Limb (tissue), 2 donors: ENCODE measurements at regions not wholly inside any gene's neighbourhood (a gene's known extent, or its start where the extent isn't known, plus 50 kb on each side); places are given as distances from the start of the nearest gene placed in this dataset.
A peak's percentile ranks its signal among the peaks of the same experiment; 100 is the strongest.

Experiments
- DNase-seq, 2 donors: peaks; one replicate each; pipeline ENCODE4 v3.0.0-alpha.2; 2016; ENCODE audit errors: extremely low spot score in 2 of 2

DNA sequence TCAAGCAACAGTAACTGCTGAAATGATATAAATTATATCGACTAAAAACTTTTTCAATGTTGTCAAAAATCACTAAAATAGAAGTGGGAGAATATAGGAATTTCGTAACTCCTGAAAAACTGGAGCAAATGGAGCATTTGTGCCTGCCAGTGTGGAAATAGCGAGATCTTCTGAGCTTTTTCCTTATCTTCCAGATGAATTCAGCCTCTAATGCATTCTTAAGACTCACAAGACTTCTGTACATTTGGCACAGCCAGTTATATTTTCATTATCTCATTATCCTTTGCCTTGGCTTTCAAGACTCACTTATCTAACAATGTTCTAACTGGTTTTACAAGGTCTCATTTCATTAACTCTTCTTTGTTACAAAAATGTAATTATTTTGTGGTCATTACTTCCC, 252.4 kb downstream of the GXYLT1 start:
- DNase-seq: no peak

DNA sequence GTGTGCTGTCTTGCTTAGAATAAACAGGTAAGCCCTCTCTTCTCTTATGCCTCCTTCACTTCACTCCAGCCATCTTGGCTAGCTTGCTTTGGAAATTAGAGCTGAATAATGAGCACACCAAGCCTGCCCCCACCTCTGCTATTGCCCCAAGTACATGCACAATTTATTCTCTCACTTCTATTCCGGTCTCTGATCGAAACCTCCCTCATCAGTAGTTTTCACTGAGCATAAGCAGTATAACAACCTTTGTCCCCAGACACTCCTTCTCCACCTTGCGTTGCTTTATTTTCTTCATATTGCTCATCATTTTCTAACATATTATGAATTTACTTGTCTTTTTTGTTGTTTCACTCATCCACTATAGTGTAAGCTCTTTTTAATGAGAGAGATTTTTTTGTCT, 253.4 kb downstream of the GXYLT1 start:
- DNase-seq: no peak

DNA sequence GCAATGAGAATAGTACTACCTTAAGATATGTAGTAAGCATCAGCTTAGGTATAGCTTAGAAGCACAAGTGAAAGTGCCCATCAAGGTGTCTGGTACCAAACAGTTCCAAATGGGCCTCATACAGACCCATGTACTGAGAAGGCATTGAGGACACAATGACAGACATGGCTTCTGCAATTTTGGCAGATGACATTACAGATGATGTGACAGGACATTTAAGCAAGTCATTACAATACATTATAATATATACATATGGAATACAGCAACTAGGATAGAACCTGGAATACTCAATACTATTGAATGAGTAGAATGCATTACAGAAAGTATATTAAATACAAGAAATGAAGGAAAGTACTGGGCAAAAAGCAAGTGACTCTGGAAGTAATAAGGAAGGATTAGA, 256.4 kb downstream of the GXYLT1 start:
- DNase-seq: no peak

DNA sequence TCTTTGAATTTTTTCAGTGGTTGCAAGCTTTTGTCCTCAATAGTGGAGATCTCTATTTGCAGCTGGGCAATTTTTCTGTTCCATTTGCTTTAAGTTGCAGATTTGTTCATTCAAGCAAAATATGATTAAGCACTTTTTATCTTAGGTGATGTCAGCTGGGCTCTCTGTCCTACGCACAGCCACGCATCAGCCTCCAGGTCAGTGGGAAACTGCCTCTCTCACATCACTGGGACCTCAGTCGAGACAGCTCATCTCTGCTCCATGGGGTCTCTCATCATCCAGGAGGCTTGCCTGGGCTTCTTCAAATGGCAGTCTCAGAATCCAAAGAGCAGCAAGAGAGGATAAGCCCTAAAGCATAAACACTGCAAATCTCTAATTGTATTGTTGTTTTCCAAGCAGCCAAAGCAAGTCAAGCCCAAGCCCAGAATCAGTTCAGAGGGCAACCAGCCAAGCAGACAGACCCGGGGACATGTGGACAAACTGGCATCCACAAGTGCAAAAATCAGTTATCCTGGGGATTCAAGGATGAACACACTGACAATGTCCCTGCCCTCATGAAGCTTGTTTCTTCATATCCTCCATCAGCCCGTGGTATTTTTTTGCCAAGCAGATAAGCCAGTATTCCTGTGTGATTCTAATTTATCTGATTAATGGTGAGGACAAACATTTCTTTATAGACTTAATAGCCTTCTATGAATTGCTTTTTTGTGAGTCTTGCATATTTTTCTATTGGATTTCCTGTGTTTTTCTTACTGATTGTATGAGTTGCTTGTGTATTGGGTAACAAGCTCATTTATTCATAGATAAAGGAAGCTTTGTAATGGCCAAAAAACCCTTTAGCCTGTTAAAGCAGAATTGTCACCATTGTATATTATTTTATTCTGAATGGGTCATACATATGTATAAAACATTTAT, 262.5 kb downstream of the GXYLT1 start:
- no peak for DNase-seq

DNA sequence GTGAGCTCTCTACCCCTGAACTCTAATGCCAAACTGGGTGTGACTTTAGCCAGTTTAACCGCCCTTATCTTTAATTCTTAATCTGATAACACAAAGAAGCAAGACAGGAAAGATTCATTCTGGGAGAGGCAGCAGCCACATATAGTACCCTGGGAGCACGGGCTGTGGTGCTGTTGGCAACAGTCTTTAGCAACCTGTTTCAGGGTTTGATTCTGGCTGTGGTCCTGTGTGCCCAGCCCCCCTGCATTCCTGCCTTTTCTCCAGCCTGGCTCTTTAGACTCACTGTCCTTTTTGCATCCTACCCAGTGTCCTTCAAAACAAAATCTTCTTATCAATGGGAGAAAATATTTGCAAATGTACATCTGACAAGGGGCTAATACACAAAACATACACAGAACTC, 275.2 kb downstream of the GXYLT1 start:
- DNase-seq: no peak

DNA sequence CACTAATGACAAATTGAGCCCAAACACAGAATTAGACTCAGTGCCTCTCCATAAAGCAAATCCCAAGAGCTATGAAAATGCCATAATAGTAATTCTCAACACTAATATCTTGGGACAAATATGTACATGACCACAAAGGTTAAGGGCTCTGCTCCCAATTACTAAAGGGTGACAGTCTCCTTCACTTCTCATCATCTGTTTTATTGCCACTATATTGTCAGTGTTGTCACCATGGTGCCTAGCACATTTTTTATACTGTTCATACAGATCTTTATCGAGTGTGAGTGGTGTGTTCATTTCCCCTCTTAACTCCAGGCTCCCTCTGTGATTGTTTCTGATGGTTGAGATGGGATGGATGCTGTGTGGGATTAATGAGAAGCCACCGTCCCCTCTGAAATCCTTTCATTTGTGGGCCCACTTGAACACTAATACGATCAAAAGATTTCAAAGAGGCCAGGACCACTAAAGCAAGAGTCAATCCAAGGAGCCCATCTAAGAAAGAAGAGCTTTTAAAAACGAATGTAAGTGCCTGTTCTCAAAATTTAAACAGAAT, 277.7 kb downstream of the GXYLT1 start:
- no peak for DNase-seq

DNA sequence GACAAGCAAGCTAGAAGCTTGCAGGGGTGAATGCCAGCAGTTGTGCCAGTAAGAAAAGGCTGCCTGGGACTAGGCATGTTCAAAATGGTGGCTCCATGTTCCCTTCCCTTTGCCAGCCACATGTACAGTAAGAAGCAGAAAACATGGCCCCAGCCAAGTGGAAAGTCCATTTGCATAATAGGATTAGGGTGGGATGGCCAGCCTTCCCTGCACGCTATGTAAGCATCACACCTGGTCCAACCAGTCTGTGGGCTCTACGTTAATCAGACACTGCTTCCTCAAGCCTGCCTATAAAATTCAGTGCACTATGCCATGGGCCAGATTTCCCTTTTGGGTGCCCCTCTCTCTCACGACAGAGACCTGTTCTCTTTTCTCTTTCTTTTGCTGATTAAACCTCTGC, 288.4 kb downstream of the GXYLT1 start:
- DNase-seq: no peak

DNA sequence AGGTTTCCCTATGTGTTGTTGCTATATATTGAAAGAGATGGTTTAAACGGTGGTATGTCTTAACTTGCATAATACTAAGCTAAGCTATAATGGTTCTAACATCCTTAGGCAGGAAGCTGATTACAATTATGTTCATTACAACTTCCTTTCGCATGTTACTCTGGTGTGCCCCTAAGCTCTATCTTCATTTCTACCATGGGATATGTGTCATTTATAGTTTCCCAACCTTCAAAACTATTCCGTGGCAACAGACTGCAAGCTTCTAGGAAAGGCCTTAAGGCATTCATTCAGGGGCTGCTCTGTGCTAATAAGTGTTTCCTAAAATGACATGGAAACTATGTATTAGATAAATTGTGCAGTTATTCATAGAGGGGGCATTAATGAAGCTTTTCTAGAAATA, 294.6 kb downstream of the GXYLT1 start:
- DNase-seq: no peak

DNA sequence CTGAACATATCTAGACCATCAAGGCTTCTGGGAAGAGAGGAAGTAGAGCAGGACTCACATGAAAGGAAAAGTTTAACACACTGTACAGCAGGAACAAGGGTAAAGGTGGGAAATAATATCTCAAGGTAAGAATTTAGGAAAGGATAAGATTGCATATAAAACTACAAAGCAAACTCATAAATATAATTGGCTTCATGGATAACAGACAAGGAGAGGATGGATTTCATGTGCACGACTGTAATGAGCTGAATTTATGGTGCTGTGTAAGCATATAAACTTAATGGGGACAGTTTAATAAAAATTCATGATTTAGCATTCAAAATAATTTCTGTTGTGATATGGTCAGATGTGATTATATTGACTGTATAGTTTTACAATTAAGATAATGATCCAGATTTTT, 298.0 kb downstream of the GXYLT1 start:
- DNase-seq: no peak

DNA sequence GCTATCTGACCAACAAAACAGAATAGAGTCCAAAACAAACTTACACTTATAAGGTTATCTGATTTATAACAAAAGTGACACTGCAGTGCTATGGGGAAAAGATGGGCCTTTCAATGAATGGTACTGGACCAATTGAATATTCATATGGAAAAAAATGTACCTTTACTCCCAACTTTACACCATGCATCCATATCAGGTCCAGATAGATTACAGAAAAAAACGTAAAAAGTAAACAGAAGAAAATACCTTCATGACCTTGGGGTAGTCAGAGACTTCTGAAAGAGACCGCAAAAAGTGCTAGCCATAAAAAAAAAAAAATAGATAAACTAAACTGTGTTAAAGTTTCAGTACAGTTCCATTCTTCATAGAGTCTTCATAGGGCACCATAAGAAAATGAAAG, 308.3 kb downstream of the GXYLT1 start:
- no peak for DNase-seq

DNA sequence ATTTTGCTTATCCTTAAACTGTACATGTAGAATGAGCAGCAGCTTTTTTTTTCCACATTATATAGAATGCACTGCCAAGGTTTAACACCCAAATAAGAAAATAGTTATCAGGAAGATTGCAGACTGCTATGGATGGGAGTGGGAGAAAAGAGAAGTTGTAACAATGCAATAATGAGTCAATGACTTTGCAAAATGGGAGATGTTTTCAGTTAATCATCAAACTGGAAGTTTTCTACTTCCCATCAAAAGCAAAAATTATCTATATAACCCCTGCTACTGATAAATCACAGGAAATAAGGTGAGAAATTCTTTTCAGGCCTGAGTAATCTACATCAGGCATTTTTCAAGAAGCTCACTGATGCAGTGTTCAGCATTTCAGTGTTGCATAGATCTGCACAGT, 309.1 kb downstream of the GXYLT1 start:
- DNase-seq: no peak

DNA sequence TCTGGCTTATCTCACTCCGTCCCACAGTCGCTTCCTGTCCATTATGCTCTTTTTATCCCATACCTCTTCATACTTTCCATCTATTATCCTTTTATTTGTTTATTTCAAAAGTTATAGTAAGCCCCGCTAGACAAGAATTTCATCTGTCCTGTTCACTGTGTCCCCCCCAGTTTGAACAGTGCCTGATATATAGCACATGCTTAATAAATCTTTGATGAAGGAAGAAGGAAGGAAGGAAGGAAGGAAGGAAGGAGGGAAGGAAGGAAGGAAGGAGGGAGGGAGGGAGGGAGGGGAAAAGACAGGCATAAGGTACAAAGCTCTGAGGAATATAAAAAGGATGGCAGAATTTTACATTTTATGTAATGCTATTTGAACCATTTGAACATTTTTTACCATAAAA, 324.7 kb downstream of the GXYLT1 start:
- no peak for DNase-seq

DNA sequence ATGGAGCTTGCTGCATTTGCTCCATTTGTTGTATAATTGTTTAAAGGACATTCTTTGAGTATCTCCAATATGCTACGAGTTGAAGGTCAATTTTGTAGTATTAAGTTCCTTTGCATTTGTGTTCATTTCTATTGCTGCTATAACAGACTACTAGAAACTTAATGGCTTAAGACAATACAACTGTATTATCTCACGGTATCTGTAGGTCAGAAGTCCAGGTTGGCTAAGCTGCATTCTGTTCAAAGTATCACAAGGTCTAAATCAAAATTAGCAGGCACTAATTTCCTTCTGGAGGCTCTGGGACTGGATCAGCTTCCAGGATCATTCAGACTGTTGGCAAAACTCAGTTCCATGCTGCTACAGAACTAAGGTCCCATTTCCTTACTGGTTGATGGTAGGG, 340.6 kb downstream of the GXYLT1 start:
- DNase-seq: no peak

DNA sequence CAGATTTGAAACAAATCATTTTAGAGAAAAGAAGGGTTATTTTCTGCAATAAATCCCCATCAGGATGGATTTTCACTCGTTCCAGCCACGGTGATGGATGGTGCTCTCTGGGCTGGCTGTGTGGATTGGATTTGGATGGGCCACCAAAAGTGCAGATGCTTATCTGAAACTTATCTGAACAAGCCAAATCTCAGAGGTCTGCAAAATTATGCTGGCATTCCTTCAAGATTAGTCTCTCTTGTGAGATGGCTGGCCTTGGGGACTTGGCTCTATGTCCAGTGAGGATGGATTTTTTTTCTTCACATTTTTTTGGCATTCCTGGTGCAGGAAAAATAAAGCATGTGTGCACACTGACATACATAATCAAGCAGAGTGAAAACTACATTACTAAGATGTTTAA, 341.9 kb downstream of the GXYLT1 start:
- no peak for DNase-seq

DNA sequence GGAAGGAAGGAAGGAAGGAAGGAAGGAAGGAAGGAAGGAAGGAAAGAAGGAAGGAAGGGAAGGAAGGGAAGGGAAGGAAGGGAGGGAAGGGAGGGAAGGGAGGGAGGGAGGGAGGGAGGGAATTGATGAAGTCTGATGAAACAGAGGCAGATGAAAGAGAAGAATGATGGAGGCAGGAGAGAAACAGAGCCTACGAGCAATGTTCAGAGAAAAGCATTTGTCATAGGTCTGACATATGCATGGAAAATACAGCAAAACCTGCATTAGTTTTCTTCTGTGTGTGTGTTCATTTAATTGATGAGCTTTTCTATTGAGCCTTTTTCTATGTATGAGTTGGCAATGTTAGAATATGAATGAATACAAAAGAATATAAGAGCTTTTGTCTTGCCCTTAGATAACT, 343.4 kb downstream of the GXYLT1 start:
- DNase-seq: no peak

DNA sequence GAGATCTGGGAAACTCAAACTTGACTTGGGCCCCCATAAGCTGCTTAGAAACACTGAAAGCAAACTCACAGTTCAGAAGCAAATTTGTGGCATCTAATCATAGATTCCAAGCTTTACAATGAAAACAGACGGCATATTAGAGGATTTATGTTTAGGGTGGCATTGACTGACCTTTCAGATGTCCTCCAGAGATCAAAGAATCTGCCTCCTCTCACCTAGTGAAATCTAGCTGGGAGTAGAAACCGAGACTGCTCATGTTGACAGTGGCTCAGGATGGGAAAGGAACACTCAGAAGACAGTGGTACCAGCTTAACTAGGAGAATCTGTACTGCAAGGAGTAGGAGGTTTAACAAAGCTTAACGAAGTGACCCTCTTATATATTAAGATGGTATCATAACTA, 345.0 kb downstream of the GXYLT1 start:
- DNase-seq: no peak

DNA sequence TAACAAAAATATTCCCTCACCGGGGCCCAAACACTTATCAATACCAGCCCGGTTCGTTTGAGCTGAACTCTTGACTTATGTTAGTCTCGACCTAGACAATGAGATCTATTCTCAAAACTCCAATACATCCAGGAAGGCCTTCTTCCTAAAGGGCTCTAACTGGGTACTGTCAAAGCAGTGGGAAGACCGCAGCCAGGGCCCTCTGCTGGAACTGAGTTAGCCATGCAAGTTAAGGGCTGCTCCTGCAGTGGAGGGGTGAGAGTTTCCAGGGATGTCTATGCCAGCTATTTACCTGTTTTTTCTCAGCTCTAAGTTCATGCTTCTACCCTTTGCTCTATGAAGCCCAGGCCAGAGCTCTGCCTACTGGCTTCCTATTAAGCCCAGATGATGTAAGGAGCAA, 348.8 kb downstream of the GXYLT1 start:
- DNase-seq: no peak

DNA sequence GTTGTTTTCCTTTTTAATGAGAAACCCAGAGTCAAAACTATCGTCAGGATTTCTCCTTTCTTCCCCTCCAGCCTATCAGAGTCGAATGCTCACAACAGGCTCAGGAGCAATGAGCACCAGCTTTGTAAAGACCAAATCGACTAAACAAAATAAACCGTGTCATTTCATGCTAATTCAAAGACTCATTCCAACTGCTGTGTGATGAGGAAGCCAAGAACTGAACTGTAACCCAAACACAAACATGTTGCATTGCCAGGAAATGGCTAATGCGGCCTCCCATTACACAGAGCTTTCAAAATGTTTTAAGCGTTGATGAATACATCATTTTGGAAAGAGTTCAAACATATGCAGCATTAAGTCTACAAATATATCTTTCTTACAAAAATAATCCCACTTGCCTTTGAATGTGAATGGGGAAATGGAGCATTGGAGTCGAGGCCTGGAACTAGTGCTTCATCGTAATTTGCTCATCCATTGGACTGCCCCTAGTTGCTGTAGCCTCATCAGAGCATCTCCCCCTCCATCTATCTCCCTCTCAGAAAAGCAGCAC, 349.5 kb downstream of the GXYLT1 start:
- DNase-seq: peak in 1 of 2 donors; percentile 24

DNA sequence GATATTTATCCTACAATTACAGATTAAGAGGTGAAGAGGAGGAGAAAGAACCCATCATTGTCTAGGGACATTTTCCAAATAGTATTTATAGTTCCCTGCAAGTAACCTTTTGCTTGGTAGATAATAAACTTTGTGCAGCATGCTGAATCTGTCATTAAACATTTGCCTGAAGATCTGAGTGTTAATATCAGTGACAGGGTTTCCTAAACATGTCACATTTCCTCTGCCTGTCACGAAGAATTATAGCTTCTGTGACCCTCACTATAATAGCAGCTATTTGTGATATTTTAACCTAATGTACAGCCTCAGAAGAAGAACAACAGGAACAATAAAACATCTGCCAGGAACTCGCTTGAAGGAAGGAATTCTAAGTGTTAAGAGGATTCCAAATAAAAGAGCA, 350.3 kb downstream of the GXYLT1 start:
- no peak for DNase-seq

DNA sequence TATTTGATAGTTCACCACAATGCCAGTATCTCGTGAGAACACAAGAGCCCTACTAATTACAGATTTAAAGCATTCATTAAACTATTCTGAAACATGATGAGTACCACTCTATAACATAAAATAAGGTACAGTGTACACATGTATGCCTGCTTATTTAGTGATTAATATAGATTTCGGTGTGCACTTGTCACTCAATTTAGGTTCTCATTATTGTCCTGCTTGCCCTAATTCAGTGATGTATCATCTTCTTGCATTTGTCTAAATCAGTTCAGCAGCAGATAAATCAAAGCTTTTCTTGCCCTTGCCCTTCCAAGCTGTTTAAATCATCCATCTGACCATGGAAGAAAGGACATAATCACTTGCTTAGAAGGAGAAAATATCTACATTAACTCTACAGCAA, 359.7 kb downstream of the GXYLT1 start:
- no peak for DNase-seq

DNA sequence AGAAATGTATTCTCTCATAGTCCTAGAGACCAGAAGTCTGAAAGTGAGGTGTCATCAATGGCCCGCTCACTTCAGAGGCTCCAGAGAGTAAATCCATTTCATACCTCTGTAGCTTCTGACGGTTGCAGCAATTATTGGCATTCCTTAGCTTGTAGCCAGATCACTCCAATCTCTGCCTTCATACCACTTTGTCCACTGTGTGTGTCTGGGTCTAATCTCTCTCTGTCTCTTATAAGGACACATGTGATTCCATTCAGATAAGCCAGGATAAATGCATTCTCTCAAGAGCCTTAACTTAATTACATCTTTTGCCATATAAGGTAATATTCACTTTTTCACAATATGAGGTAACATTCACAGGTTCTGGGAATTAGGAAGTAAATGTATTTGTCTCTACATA, 365.7 kb downstream of the GXYLT1 start:
- DNase-seq: no peak

DNA sequence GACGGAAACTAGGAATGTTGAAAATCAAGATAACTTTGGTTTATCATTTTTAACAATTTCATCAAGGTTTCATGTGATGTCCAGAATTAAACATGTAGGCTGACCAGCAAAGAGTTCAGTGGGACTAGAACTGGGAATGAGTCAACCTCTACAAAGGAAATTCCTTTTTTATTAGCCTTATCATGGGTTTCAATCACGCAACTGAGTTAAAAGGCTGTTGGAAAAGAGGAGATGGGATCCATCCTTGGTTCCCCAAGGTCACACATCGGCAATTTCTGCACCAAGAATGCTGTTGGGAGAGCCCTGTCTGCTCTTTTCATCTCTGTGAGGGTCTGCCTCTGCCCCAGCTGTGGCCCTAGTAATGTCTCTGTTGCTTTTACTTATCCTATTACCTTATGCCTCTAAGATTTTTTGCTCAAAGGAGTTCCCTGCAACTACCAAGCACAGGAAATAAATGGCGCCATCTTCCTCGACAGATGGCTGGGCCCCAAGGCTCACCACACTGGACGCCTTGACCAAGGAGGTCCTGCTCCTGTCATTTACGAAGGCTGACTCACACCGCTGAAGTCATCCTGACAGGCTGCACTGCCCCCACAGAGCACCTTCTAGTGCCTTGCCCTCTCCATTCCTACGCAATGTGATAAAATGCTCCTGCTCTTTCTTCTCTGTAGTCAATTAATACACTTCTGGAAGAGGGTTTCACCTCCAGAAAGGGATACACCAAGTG, 367.4 kb downstream of the GXYLT1 start:
- no peak for DNase-seq
